Small intestine (tissue), 7 donors: ENCODE measurements at regions not wholly inside any gene's neighbourhood (a gene's known extent, or its start where the extent isn't known, plus 50 kb on each side); places are given as distances from the start of the nearest gene placed in this dataset.
A peak's percentile ranks its signal among the peaks of the same experiment; 100 is the strongest.

ENCODE experiments used
- DNase-seq, 2 donors: peaks; one replicate each; pipeline versions ENCODE4 v3.0.0 to v3.0.0-alpha.2; 2013
- FAIRE-seq: peaks from 2 replicates; lab custom pipeline; 2012; peaks lifted over from hg19 to GRCh38; lab: Jason Lieb, UNC
- H3K27ac ChIP-seq, 3 donors: one replicate each; pipeline ENCODE4 v1.5.1; 2013; ENCODE audit warnings: low read length in 2 of 3, mild to moderate bottlenecking in 2 of 3, control low read depth in 1 of 3, inconsistent platforms in 1 of 3, low read depth in 1 of 3, moderate library complexity in 1 of 3
- H3K27me3 ChIP-seq, 3 donors: one replicate each; pipeline ENCODE4 v1.6.1; 2013; ENCODE audit warnings: low read length in 3 of 3, inconsistent platforms in 1 of 3; ENCODE audit not compliant: control insufficient read depth in 3 of 3, insufficient read depth in 3 of 3
- H3K36me3 ChIP-seq, 3 donors: one replicate each; pipeline ENCODE4 v1.6.1; 2013; ENCODE audit warnings: low read length in 3 of 3, inconsistent platforms in 1 of 3, low read depth in 1 of 3, mild to moderate bottlenecking in 1 of 3, moderate library complexity in 1 of 3; ENCODE audit not compliant: control insufficient read depth in 3 of 3, insufficient read depth in 2 of 3
- H3K4me1 ChIP-seq, 3 donors: one replicate each; pipeline ENCODE4 v1.6.1; 2013; ENCODE audit warnings: low read length in 2 of 3, inconsistent platforms in 1 of 3, low read depth in 1 of 3, mild to moderate bottlenecking in 1 of 3, moderate library complexity in 1 of 3; ENCODE audit not compliant: control insufficient read depth in 3 of 3, insufficient read depth in 2 of 3
- H3K4me3 ChIP-seq, 3 donors: one replicate each; pipeline ENCODE4 v1.5.1; 2013; ENCODE audit warnings: low read length in 3 of 3, control low read depth in 1 of 3, inconsistent platforms in 1 of 3, low read depth in 1 of 3, mild to moderate bottlenecking in 1 of 3, moderate library complexity in 1 of 3
- H3K9me3 ChIP-seq, 2 donors: one replicate each; pipeline ENCODE4 v1.6.1; 2013; ENCODE audit warnings: low read depth in 1 of 2, low read length in 1 of 2; ENCODE audit not compliant: control insufficient read depth in 2 of 2, insufficient read depth in 1 of 2
- WGBS, 3 donors: extraction: QIAGEN DNeasy Blood & Tissue Kit; methylation state at CpG; one replicate each; pipeline ENCODE4 v1.1.7; 2013; 5-methylcytosine and 5-hydroxymethylcytosine counted together
- donor health status: healthy with polysubstance abuse.
- donor health status: control.
- donor health status: control.
- donor health status: Bipolar disorder and iron deficiency.
- donor health status: healthy.

DNA sequence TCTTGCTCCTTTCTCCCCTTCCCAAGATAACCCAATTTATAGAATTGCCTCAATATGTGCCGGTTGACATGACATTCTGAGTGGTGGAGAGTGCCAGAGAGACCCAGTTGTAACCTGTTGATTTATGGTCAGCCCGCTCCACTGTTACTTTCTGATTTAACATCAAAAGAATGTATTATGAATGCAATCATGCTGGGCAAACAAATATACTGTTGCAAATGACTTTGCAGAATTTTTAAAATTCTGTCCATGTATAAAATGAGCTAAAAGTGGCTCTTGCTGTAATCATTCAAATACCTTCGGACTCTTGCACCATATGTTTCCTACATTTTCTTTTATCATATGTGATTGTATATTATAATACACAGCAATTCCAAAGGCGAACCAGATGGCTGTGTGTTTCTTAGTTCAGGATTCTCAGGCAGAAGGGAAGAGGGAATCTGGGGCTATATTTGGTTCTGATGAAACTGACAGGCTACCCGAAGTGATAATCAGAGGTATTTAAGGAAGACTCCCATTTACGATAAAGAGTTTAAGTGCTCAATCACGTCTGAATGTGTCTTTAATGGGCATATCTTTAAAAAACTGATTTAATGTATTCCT lies 131.7 kb downstream of the CLCN4 start:
- DNase-seq (no peak), FAIRE-seq (no peak)
- 69 to 84% (median 82%) methylated on average over 7 of the region's 7 CpGs for WGBS, 3 donors
- no peaks in the 10 kb centered on the region for H3K27me3 ChIP-seq
- no peaks in the 10 kb centered on the region for H3K9me3 ChIP-seq
- H3K4me1 ChIP-seq = no peaks in the 10 kb centered on the region
- H3K27ac ChIP-seq = no peak overlapping the region
- H3K36me3 ChIP-seq = no peaks in the 10 kb centered on the region
- no peak overlapping the region for H3K4me3 ChIP-seq

DNA sequence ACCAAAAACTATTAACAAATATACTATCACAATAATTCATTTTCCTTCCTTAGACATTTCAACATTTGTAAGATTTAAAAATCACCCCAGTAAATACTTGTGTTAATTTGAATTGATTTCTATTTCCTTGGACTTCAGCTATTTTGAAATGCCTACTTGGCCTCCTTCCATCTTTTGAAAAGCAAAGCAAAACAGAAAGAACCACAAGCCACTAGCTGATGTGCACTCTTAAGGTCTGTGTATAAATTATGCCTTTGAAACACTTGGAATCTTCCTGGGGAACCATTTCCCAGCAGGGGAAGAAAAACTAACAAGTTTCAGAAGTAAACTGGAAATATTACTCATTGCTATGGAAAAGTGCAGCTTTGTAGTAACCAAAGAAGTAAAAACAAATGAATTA lies 139.8 kb downstream of the CLCN4 start:
- Histone ChIP-seq H3K36me3 (no peaks in the 10 kb centered on the region), H3K27me3 (no peaks in the 10 kb centered on the region), H3K4me1 (no peaks in the 10 kb centered on the region), H3K27ac (no peak overlapping the region), H3K9me3 (no peaks in the 10 kb centered on the region), H3K4me3 (no peak overlapping the region)
- FAIRE-seq = no peak
- no peak for DNase-seq

DNA sequence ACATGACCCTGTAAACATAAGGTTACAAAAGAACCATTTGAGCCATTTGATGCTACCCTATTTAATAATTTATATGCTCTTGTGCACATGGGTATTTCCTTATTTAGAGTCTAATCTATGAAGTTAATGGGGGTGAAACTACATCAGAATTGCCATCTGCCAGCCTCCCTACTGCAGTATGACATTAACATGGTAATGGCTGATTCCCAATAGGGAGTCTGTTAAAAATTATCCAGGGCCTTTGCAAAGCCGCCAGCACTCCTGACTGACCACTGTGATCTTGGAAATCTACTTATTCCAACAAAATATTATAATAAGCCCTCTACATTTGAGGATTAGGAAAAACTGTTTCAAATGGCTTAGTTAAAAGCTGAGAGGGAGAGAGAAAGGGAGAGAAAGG lies 153.7 kb downstream of the CLCN4 start:
- no peaks in the 10 kb centered on the region for H3K36me3 ChIP-seq
- no peak overlapping the region for H3K27ac ChIP-seq
- H3K4me1 ChIP-seq = no peaks in the 10 kb centered on the region
- 34 to 71% (median 41%) methylated on average over 1 of the region's 1 CpG for WGBS, 3 donors
- no peak overlapping the region for H3K4me3 ChIP-seq
- H3K27me3 ChIP-seq = no peaks in the 10 kb centered on the region
- H3K9me3 ChIP-seq = no peaks in the 10 kb centered on the region
- no peak for DNase-seq
- FAIRE-seq = no peak

DNA sequence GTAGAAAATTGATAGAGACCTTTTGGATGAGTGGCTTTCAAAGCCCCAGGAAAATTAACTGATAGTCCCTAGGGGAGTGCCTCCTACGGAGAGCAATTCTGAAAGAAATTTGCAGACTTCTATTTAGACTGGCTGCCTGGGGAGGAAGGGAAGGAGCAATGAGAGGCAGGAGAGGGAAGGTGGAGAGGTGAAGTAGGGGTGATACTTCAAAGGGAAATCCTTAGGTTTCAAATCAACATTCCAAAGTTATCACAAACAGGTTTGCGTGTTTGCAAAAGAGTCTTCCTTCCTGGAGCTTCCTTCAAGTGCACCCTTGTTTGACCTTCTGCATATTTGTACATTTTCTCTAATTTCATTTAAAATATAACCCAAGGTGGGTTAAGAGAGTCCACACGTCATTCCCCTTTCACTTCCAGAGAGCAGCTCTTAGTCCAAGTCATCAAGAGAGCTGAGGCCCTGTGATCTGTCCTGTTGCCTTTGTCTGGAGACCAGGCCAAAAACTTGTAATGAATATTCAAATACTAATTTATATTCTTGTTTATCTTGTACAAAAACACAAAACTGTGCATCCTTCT lies 157.8 kb downstream of the CLCN4 start:
- FAIRE-seq = no peak

DNA sequence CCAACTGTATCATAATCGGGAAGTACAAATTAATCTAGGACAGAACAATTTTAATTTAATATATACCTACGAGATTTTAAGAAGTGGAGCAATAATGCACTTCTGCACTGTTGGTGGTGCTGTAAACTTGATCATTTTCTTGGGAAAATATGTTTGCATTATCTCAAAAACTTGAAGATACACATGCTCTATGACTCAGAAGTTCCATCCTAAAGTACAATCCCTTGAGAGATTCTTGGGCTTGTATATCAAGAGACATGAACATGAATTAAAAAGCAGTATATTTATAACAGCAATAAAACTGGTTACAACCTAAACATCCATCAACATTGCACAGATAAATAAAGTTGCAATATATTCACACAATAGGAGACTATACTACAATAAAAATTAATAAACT lies 168.8 kb downstream of the CLCN4 start:
- Histone ChIP-seq H3K4me3 (no peak overlapping the region), H3K9me3 (no peaks in the 10 kb centered on the region), H3K4me1 (no peaks in the 10 kb centered on the region), H3K27ac (no peak overlapping the region), H3K27me3 (no peaks in the 10 kb centered on the region), H3K36me3 (no peaks in the 10 kb centered on the region)
- FAIRE-seq (peak; percentile 10), DNase-seq (no peak)
- 57 to 68% (median 62%) methylated on average over 2 of the region's 2 CpGs for WGBS, 3 donors

More for the DNA sequence above, 157.8 kb downstream of the CLCN4 start:
- H3K4me3 ChIP-seq = no peak overlapping the region
- H3K27ac ChIP-seq = no peak overlapping the region
- 63 to 83% (median 75%) methylated on average over 3 of the region's 3 CpGs for WGBS, 3 donors
- H3K4me1 ChIP-seq = no peaks in the 10 kb centered on the region
- no peak for DNase-seq
- H3K27me3 ChIP-seq = no peaks in the 10 kb centered on the region
- no peaks in the 10 kb centered on the region for H3K9me3 ChIP-seq
- no peaks in the 10 kb centered on the region for H3K36me3 ChIP-seq

DNA sequence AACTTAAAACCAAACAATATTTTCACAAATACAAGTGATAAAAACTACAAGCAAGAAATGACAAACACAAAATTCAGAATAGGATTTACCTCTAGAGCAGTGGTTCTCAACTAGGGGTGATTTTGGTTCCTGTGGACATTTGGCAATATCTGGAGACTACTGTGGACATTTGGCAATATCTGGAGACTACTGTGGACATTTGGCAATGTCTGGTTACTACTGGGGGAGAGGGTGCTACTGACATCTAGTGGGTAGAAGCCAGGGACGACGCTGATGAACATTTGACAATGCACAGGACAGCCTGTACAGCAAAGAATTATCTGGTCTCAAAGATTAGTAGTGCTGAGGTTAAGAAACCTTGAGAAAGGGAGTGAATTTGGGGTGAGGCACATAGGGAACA lies 169.8 kb downstream of the CLCN4 start:
- no peak for FAIRE-seq
- no peaks in the 10 kb centered on the region for H3K36me3 ChIP-seq
- 40 to 51% (median 50%) methylated on average over 2 of the region's 2 CpGs for WGBS, 3 donors
- no peak overlapping the region for H3K4me3 ChIP-seq
- H3K27ac ChIP-seq = no peak overlapping the region
- no peaks in the 10 kb centered on the region for H3K27me3 ChIP-seq
- H3K9me3 ChIP-seq = no peaks in the 10 kb centered on the region
- DNase-seq = no peak
- no peaks in the 10 kb centered on the region for H3K4me1 ChIP-seq

DNA sequence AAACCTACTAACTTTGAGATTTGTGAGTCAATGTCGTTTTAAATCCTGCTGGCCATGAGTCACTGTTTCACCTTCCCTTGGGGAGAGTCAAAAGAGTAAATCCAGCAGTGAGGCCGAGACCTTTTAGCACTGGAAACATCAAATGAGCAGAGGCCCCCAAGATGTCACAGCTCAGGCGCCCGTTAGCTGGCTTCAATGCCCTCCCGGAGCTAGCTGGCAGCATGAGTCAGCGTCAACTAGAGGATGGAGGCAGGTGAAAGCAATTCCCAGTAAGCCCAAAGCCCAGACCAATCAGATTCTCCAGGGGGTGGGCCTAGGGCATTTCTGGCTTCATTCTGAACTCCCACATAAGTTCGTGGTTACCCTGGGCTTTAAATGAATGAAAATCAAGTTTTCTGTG lies 170.9 kb downstream of the CLCN4 start:
- no peaks in the 10 kb centered on the region for H3K4me1 ChIP-seq
- DNase-seq = no peak
- no peak overlapping the region for H3K4me3 ChIP-seq
- no peaks in the 10 kb centered on the region for H3K9me3 ChIP-seq
- no peak for FAIRE-seq
- no peak overlapping the region for H3K27ac ChIP-seq
- no peaks in the 10 kb centered on the region for H3K27me3 ChIP-seq
- WGBS, 3 donors = 57 to 73% (median 60%) methylated on average over 7 of the region's 7 CpGs
- no peaks in the 10 kb centered on the region for H3K36me3 ChIP-seq

DNA sequence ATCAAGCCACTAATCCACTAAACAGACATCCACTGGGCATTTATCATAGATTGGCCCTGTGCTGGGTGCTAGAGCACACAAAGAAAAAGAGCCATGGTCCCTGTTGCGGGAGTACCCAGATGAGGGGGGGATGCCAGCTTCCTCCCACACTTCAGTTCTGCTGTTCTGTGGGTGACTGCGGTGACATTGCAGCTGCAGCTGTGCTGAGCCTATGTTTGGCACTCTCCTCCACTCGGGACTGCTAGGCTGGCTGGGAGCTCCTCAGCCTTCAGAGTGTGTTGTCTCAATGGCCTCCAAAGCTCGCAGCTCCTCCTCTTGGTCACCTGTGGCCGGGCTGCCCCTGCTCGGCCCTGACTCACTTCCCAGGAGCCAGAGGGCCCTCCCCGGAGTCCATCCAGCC lies 173.2 kb downstream of the CLCN4 start:
- Histone ChIP-seq H3K27me3 (no peaks in the 10 kb centered on the region), H3K36me3 (no peaks in the 10 kb centered on the region), H3K4me1 (no peaks in the 10 kb centered on the region), H3K4me3 (no peak overlapping the region), H3K27ac (no peak overlapping the region), H3K9me3 (no peaks in the 10 kb centered on the region)
- 71 to 88% (median 73%) methylated on average over 7 of the region's 7 CpGs for WGBS, 3 donors
- DNase-seq = no peak
- FAIRE-seq = no peak

DNA sequence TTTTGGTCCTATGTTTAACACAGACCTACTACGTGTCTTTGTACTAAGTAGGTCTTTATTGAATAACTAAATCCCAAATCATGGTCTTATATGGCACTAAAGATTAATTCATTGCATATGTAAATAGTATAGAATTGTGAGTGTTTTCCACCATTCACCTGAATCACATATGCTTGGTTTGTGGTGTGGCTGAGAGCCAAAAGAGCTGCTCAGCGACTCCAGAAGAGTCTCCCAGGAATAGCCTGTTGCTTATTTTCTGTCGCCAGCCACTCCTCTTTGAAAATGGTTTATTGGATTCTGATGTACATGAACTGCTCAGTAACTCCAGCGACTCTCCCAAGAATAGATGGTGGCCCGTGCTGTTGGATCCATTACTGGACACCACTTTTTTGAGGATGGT lies 184.5 kb downstream of the CLCN4 start:
- H3K4me3 ChIP-seq = no peak overlapping the region
- FAIRE-seq = no peak
- no peaks in the 10 kb centered on the region for H3K36me3 ChIP-seq
- no peak for DNase-seq
- H3K9me3 ChIP-seq = no peaks in the 10 kb centered on the region
- H3K27me3 ChIP-seq = no peaks in the 10 kb centered on the region
- WGBS, 3 donors = 73 to 88% (median 84%) methylated on average over 5 of the region's 5 CpGs
- H3K4me1 ChIP-seq = no peaks in the 10 kb centered on the region
- no peak overlapping the region for H3K27ac ChIP-seq
